GM21529 (cell line): ENCODE measurements at regions not wholly inside any gene's neighbourhood (a gene's known extent, or its start where the extent isn't known, plus 50 kb on each side); places are given as distances from the start of the nearest gene placed in this dataset.
"Not testable (repeated sequence)": the region's sequence is repeated elsewhere in the genome, so short reads cannot be mapped to it uniquely, and the experiment has no call there.

Source experiments
- ATAC-seq: cut with Tn5 transposase; IDR thresholded peaks from one replicate; pipeline ENCODE4 v1.9.1; 2021; ENCODE audit not compliant: unreplicated experiment

DNA sequence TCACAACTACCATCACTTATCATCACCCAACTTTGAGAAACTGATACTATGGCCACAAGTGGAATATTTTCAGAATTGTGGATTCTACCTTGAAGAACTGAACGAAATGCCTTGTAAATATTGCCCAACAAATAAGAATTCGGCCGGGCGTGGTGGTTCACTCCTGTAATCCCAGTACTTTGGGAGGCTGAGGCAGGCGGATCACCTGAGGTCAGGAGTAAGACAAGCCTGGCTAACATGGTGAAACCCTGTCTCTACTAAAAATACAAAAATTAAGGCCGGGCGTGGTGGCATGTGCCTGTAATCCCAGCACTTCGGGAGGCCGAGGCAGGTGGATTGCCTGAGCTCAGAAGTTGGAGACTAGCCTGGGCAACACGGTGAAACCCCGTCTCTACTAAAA, 862.7 kb downstream of the ZPLD1 start:
- not testable (repeated sequence) for ATAC-seq

DNA sequence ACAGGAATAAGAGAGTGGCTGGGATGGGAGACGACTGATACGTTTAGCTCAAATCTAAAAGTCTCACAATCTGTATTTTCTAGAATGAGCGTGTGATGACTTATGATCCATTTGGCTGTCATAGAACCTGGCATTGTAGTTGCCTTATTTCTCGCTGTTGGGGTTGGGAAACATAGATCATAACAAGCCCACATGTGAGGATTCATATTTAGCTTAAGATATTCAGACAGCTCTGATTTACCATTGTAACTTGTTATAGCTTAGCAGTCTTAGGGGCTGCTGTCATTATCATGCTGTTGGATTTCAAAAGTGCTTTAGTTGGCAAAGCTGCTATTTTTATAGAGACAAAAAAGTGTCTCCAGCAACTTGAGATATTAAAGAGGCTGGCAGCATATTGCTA, 871.3 kb downstream of the ZPLD1 start:
- no peak for ATAC-seq

DNA sequence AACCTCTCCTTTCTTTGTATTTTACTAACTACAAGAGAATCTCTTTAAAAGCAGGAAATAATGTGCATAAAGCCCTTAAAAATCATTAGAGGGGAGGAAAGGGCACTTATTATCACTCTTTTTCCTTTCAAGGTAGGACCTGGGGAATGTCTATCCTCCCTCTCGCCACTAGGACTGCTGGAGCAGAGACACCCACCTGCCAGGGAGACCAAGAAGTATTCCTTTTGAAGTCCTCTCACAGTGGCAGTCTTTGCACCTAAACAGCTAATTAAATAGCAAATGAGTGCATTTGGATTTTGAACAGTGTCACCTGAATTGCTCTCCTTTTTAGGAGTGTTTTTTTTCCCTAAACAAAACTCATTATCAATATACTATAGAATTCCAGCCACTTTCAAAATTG, 874.1 kb downstream of the ZPLD1 start:
- ATAC-seq = no peak

DNA sequence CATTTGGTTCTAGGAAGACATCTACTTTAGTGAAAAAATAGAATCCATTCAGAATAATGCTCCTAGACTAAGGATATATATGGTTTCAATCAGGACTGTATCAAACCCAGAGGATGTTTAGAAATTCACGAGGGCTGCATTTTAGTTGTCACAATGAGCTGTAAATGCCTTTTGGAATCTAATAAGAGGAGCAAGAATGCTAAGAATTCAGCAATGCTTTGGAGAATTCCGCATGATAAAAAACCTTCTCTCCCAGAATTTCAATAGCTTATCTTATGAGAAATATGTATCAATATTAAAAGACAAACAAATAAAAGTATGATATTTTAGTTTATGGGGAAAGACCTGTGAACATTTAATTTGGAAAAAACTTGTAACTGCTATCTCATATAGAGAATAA, 885.1 kb downstream of the ZPLD1 start:
- no peak for ATAC-seq

DNA sequence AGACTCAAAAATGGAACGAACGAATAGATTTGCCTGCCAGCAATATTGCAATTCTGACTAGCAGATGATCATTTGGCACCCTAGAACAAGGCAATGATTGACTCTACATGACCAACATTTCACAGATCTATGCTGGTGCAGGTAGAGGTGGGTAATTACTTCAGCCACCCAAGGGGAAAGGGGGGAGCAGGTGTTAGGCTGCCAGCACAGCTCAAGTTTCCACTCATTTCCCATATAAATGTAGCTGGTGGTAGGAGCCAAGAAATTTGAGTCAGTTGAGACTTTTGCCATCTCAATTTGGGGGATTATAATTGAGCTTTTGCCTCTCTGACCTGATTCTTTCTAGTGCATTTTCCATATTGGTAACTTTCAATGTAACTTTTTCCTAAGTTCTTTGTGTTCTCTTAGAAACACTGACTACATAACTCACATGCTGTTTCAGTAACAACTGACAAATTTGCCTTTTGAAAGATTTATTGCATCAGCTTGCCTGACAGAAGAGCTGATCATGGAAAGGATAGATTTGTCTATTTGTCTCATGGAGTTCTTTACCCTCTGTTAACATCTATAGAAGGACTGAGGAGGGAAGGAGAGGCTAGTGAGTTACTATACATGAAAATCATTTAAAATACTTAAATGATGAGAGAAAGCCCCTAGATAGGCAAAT, 902.5 kb downstream of the ZPLD1 start:
- ATAC-seq = no peak

DNA sequence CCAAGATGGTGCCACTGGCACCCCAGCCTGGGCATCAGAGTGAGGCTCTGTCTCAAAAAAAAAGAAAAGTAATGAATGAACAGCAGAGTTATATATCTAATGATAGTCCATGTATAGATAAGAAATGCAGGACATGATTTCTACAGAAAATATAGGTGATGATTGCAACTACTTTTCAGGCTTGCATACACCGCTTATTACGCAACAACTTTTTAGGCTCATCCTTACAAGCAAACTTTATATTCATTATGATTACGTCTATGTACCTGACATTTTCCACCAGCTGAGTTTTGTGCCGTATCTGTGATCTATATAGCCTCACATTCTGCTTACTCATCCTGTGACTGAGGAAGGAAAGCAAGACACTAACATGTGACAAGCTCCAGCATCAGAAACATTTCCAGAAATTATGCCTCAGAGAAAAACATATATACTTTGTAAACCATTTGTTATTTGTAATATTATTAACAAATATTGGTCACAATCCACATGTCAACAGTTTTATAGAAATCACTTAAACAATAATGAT, 906.3 kb downstream of the ZPLD1 start:
- no peak for ATAC-seq

DNA sequence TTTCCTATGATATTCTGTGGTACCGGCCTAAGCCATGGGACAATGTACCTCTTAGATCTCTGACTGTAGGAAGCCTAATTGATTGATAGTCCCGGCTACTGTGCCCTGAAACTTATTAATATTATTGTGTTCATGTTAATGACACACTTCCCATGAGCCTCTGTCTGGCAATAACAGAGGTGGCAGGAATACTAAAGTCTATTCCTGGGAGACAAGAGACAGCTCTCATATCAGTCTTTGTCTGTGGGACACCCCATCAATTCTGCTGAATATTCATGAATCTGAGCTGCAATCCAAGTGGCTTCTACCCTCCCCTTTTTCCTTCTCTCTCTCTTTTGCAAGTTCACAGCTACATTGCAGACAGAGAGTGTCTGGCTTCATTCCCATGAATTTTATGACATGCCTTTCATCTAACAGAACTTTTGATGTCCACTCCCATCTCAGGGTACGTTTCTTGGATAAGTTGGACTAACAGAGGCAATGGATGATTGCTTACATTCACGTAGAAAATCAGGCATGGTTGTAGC, 907.5 kb downstream of the ZPLD1 start:
- ATAC-seq = no peak

DNA sequence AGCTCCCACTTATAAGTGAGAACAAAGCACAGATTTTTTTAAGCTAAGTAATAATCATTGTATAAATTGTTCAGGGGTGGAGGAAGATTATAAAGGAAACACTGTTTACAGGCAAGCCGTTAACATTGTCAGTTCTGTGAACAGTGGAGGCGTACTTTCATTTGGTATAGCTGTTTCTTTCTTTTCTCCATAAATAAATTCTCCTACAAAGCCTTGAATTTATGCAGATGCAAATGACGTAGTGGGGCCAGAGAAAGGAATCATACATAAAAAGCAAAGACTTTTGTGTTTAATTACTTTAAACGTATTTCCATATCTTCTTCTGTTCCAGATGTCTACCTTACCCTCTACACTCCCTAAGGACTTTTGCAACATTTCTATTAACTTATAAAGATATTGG, 914.9 kb downstream of the ZPLD1 start:
- no peak for ATAC-seq

DNA sequence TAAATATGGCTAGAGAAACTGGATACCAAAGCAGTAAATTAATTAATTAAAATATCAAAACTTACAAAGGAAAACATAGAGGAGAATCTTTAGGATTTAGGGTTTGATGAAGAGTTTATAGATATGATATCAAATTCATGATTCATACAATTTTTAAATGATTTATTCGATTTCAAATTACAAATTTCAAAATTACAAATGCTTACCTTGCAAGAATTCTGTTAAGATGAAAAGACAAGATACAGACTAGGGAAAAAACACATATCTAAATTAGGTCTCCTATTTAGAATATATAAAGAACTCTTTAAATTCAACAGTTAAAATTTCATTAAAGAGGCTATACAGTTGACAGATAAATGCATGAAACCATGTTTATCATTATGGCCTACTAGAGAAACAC, 930.7 kb downstream of the ZPLD1 start:
- no peak for ATAC-seq

DNA sequence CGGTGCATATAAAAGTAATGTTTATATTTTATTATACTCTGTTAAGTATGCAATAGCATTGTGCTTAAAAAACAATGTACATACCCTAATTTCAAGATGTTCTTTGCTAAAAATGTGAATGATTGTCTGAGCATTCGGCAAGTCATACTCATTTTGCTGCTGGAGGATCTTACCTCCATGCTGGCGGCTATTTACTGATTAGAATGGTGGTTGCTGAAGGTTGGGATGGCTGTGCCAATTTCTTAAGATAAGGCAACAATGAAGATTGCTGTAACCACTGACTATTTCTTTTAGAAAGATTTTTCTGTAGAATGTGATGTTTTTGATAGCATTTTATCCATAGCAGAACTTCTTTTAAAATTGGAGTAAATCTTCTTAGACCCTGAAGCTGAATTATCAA, 932.7 kb downstream of the ZPLD1 start:
- ATAC-seq = no peak

DNA sequence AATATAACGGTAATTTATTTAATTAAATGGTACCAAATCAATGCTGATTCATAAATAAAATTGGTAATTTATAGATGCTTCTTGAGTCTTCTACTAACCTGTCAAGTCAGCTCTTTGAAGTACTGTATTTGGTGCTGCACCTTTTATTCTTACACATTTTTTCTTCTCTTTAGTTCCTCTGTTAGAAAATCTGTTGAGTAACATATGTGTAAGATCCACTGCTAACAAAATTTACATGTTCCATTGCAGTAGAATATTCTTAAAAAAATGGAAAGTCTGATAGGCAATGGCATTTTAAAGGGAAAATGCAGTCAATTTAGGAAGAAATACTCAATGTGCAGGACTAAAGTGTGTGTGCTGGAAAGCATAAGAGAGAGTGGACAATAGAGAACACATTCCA, 936.6 kb downstream of the ZPLD1 start:
- no peak for ATAC-seq

DNA sequence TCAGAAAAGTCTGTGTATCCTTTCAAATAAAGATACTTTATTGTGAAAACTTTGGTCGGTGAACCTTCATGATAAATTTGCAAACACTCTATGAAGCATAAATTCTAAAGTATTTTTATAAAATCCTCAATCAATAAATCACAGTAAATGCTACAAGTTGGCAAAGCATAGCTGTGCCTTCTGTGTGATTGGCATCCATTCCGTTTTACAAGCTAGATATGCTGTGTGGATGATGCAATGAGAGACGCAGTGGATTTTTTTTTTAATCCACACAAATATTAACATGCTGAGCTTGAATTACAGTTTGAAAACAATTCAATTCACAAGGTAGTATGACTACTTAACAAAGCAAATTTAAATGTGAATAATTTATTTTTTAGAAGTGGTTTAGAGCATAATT, 937.2 kb downstream of the ZPLD1 start:
- ATAC-seq = no peak

DNA sequence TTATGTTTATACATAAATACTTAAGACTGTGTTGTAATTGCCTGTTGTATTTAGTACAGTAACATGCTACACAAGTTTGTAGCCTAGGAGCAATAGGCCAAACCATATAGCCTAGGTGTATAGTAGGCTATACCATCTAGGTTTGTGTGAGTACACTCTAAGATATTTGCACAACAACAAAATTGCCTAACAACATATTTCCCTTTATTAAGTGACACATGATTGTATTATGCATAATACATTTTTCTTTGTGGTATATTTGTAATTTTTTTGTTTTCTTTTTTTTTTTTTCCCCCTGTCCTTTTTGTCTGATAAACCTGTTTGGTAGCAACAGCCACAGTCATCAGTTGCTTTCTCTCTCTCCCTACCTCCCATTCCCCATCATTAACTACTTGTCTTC, 945.6 kb downstream of the ZPLD1 start:
- ATAC-seq = no peak

DNA sequence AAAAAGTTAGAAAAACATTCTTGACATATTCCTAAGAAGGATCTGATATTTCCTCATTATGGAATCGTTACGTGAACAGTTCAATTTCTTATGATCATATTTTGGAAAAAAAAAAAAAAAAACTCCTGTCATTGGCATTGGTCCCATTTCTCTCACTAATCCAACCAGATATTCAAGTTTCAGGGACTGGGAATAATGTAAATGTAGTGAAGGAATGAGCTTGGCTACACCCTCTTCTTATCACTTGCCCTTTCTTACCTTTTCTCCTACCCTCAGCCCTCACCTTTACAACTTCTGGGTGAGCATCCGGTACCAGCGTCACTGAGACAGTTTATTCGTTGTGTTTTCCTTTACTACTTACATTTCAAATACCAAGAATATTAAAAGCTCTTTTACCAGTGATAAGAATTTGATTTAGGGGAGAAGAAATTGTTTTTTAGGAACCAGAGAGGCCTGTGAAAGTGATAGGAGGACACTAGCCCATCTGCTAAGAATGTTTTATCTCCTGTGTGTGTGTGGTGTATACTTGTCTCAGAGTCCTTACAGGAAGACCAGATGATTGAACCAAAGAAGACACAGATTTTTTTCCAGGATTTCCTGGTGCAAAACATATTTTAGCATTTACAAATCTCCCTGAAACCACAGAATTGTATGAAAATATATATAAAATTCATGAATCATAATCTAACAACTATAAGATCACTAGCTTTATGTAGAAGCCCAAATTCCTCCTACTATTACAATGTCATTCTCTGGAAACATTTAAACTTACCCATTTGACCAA, 946.7 kb downstream of the ZPLD1 start:
- ATAC-seq = no peak

DNA sequence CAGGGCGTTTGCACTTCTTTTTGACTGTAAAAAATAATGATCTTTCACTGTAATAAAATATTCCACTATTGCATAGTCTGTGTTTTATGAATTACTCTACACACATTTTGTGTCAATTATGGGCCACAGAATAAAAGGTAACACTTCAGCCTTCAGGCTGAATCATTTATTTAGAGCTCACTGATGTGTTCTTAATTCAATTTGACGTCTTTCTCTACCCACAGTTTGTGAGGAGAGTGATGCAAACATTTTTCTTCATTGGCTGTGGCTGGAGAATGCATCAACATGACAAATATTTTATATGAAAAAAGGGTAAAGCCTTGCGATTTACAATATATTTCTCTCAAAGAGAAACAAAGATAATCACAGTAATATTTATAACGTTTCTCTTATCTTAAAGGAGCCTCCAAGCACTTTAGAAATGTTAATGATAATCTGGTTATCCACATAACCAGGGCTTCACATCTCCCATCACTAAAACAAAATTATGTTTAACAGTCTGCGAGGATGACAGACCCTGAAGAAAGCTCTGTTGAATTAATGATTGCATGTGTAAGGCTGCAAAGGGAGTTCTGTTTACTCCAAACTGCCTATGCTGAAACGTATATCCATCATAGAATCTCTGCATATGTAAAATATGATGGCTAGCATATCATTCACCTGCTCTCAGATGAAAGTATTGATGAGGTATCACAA, 951.3 kb downstream of the ZPLD1 start:
- ATAC-seq = no peak

DNA sequence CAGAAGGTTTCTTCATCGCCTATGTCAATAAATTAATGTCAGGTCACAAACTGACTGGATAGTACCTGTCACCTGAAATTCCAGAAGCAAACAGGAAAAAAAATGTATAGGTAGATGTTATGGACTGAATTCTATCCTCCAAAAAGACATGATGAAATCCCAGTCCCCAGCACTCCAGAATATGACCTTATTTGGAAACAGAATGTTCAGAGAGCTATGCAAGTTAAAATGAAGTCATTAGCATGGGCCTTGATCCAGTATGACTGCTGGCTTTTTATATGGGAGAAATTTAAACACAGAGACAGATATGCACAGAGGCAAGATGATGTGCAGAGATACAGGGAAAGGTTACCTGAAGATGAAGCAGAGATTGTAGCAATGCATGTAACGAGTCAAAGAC, 953.4 kb downstream of the ZPLD1 start:
- ATAC-seq = no peak

DNA sequence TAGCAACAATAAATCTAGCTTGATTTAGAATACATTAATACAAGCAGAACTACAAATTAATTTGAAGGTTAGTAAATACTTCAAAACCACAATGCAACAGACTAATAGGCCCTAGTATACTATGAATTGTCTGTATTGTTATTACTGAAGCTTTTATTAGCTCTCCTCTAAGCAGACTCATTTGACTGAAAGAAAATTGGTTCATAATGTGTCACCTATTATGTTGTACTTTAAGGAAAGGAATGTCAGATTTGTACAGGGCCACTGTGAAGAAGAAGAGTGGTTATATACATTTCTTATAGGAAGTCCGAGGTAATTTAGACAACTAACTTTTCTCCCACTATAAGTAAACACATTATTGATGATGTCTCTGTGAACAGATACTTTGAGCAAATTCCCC, 954.5 kb downstream of the ZPLD1 start:
- no peak for ATAC-seq

DNA sequence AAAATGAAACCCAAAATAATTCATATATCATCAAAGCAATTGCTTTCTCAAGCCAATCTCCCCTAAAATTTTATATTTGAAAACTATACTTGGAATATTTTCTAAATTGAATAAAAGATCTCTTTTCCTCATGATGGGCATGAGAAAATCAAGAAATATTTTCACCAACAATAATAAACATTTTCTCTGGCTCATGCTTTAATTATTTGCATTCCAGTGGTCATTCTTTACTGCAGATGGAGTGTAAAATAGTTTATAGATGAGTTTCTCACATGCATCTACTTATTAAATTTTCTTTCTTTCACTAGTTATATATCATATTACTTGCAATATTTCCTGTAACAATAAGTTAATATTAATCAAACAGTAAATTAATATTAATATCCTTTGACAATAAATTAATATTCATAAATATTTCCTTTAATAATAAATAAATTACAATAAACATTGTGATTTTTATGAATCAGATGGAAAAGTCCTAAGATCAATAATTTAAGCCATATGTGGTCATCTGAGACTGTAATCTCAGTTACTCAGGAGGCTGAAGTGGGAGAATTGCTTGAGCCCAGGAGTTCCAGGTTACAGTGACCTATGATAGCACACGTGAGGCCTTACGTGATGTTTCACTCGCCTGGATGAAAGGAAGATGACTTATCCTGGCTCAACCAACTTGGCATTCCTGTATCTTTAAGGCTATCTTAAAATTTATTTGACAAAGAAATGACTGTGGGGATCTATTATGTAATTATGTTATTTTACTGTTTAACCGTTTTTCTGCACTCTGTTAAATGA, 958.8 kb downstream of the ZPLD1 start:
- no peak for ATAC-seq

DNA sequence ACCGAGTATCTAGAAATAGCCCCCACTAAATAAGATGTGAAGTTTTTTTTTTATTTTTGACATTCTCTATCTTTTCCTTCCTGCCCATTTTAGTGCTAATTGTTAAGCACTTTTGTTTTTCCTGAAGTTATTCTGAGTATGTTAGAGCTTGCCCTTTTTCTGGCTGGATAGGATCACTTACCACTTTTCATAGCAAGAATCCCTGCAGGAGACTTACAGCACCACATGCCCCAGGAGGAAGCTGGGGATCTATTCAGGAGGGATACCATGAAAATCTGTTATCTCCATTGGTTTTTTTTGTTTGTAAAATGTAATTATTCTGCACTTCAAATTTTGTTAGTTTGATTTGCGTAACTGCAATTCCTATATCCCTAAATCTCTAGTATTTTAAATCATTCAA, 968.4 kb downstream of the ZPLD1 start:
- no peak for ATAC-seq

DNA sequence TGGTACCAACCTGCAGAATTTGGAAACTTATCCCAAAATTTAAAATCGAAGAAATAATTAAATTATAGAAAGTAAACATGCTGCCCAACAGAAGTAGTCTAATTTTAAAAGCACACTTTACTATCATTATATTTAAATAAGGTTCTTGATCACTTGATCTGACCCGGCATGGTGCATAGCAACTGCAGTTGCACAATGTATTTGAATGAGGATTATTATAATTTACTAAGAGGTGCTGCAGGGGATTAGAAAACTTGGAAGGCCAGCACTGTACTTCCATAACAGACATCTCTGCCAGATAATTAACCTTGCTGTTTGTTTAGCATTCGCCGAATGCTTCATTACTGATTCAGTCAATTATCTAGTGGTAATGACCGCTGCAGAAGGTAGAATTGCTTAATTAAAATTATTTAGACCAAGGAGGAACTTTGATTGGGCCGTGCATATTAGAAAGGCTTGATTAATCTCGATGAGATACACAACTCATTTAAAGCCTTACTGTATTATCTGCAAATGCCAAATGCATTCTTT, 971.6 kb downstream of the ZPLD1 start:
- ATAC-seq = no peak

DNA sequence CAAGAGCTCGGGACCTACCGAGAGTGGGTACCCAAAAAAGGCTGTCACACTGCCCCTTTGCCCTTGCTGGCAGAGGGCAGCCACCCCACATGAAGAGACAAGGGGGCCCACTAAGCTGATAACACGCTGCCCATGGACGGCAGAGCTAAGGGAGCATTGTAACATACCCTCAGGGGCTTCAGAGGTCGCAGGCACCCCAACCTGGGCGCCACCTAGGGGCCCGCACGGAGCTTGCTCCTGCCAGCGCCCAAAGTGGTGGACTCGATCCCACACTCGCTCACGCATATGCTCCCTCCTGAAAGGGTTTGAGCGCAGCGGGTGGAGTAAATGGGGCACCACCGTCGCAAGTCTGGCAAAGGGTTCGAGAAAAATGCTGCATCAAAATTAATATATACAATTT, 975.4 kb downstream of the ZPLD1 start:
- no peak for ATAC-seq
